ENCODE measurements at regions not wholly inside any gene's neighbourhood (a gene's known extent, or its start where the extent isn't known, plus 50 kb on each side); places are given as distances from the start of the nearest gene placed in this dataset.

- Histone ChIP-seq H3K9me3 (ENCODE audit: control insufficient read depth in 4 of 4, low read length in 3 of 4) (no peaks in the 10 kb centered on the region), H3K9ac (ENCODE audit: low read depth in 1 of 2, low read length in 2 of 2) (no peak overlapping the region), H3K4me3 (ENCODE audit: low read depth in 1 of 3, low read length in 3 of 3) (no peak overlapping the region), H3K36me3 (ENCODE audit: control insufficient read depth in 4 of 4, insufficient read depth in 3 of 4, low read depth in 1 of 4, low read length in 3 of 4) (no peaks in the 10 kb centered on the region), H3K4me1 (ENCODE audit: control insufficient read depth in 4 of 4, insufficient read depth in 4 of 4, low read length in 3 of 4) (no peaks in the 10 kb centered on the region), H3K27me3 (ENCODE audit: control insufficient read depth in 4 of 4, insufficient read depth in 4 of 4, low read length in 3 of 4) (no peaks in the 10 kb centered on the region), H3K27ac (ENCODE audit: low read depth in 1 of 2, low read length in 2 of 2) (no peak overlapping the region)
- no peak for TF ChIP-seq ZBTB33 (IDR thresholded peaks at IDR 0.05)
- no peak for TF ChIP-seq JUND (IDR thresholded peaks at IDR 0.05)
- no peak for TF ChIP-seq REST (IDR thresholded peaks at IDR 0.05)
- TF ChIP-seq RXRA (IDR thresholded peaks at IDR 0.05): no peak
- TF ChIP-seq YY1 (IDR thresholded peaks at IDR 0.05): no peak
- TF ChIP-seq RAD21 (IDR thresholded peaks at IDR 0.05): no peak
- no peak for TF ChIP-seq TAF1 (conservative IDR thresholded peaks at IDR 0.05)
- no peak for TF ChIP-seq FOXA2 (IDR thresholded peaks at IDR 0.05)
- no peak for TF ChIP-seq GABPA (IDR thresholded peaks at IDR 0.05 in 1 of 2, conservative IDR thresholded peaks at IDR 0.05 in 1 of 2)
- no peak for TF ChIP-seq FOXA1 (IDR thresholded peaks at IDR 0.05)
- TF ChIP-seq SP1 (IDR thresholded peaks at IDR 0.05): no peak
- no peak for TF ChIP-seq CTCF (IDR thresholded peaks at IDR 0.05; ENCODE audit: low read depth, low read length, missing input control)
- no peak for TF ChIP-seq ATF3 (IDR thresholded peaks at IDR 0.05)
- TF ChIP-seq NR2F2 (IDR thresholded peaks at IDR 0.05): no peak
- no peak for TF ChIP-seq EGR1 (IDR thresholded peaks at IDR 0.05; ENCODE audit: low read depth in 2 of 2)
- no peak for TF ChIP-seq HNF4A (conservative IDR thresholded peaks at IDR 0.05)
- no peak for TF ChIP-seq MAX (IDR thresholded peaks at IDR 0.05)
- WGBS: 98% methylated on average over 5 of the region's 5 CpGs
- no peak for DNase-seq (ENCODE audit: low spot score)
These were observed 194.1 kb downstream of the BTG1 start for GRCh38 chr12:91951571-91951970.

- Histone ChIP-seq H3K9ac (ENCODE audit: low read depth in 1 of 2, low read length in 2 of 2) (no peak overlapping the region), H3K27ac (ENCODE audit: low read depth in 1 of 2, low read length in 2 of 2) (no peak overlapping the region), H3K9me3 (ENCODE audit: control insufficient read depth in 4 of 4, low read length in 3 of 4) (no peaks in the 10 kb centered on the region), H3K36me3 (ENCODE audit: control insufficient read depth in 4 of 4, insufficient read depth in 3 of 4, low read depth in 1 of 4, low read length in 3 of 4) (no peaks in the 10 kb centered on the region), H3K27me3 (ENCODE audit: control insufficient read depth in 4 of 4, insufficient read depth in 4 of 4, low read length in 3 of 4) (no peaks in the 10 kb centered on the region), H3K4me1 (ENCODE audit: control insufficient read depth in 4 of 4, insufficient read depth in 4 of 4, low read length in 3 of 4) (no peaks in the 10 kb centered on the region), H3K4me3 (ENCODE audit: low read depth in 1 of 3, low read length in 3 of 3) (no peak overlapping the region)
- no peak for TF ChIP-seq ATF3 (IDR thresholded peaks at IDR 0.05)
- TF ChIP-seq RXRA (IDR thresholded peaks at IDR 0.05): no peak
- TF ChIP-seq NR2F2 (IDR thresholded peaks at IDR 0.05): no peak
- TF ChIP-seq REST (IDR thresholded peaks at IDR 0.05): no peak
- TF ChIP-seq HNF4A (conservative IDR thresholded peaks at IDR 0.05): no peak
- TF ChIP-seq FOXA1 (IDR thresholded peaks at IDR 0.05): no peak
- no peak for TF ChIP-seq FOXA2 (IDR thresholded peaks at IDR 0.05)
- no peak for DNase-seq (ENCODE audit: low spot score)
- WGBS: 81% methylated on average over 3 of the region's 3 CpGs
These were observed 197.1 kb downstream of the BTG1 start for GRCh38 chr12:91948504-91948903.

Data from liver (tissue), 8 donors.